ENCODE measurements at regions not wholly inside any gene's neighbourhood (a gene's known extent, or its start where the extent isn't known, plus 50 kb on each side); places are given as distances from the start of the nearest gene placed in this dataset.

DNA sequence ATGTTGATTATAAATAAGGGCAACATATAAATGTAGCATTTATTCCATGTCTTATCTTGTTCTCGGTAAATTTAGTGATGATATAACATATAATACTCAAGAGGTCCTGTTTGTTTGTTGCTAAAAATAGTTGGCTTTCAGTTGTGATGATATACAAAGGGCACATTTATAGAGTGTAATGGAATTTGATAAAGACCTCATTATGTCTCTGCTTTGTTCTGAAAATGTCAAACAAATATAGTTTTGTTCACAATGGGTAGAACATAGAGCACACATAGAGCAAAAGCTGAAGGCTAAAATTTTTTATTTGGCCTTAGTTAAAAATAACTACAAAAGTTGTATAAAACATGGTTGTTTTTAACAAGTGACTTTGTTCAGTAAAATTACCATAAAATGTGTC lies 477.1 kb upstream of the SMC2 start:
- Histone ChIP-seq H3K27ac (ENCODE audit: low read length) (no peak overlapping the region), H3K9me3 (ENCODE audit: control insufficient read depth, insufficient read depth, low read depth, low read length) (no peaks in the 10 kb centered on the region), H3K4me1 (ENCODE audit: control insufficient read depth, insufficient read depth, low read length) (no peaks in the 10 kb centered on the region), H3K27me3 (ENCODE audit: control insufficient read depth, insufficient read depth, low read length) (no peaks in the 10 kb centered on the region), H3K4me3 (ENCODE audit: low read depth in 2 of 2, low read length in 2 of 2) (no peak overlapping the region), H3K36me3 (ENCODE audit: control insufficient read depth, insufficient read depth, low read length) (no peaks in the 10 kb centered on the region)
- in situ Hi-C loops (cut with HindIII; ENCODE audit: low pct_unique_long_range_greater_than_20kb, low sequenced_read_pairs), result no loop called here
- no TSS peak for BruUV-seq (replicated peaks)
- intact Hi-C loops (cut with micrococcal nuclease; ENCODE audit: unreplicated experiment), result no loop called here
- DNase-seq (ENCODE audit: low read depth, low spot score) (no peak), ATAC-seq (no peak)
- POLR2A ChIA-PET, result no interaction called here
- TF ChIP-seq POLR2AphosphoS5 (IDR thresholded peaks at IDR 0.05; ENCODE audit: low read depth, low read length) (no peak), CTCF (IDR thresholded peaks at IDR 0.05) (no peak), REST (IDR thresholded peaks at IDR 0.05; ENCODE audit: insufficient read depth in 1 of 2, low read depth in 2 of 2, low read length in 1 of 2) (no peak), TCF7L2 (IDR thresholded peaks at IDR 0.05; ENCODE audit: low read depth, low read length) (no peak), SIN3A (IDR thresholded peaks at IDR 0.05; ENCODE audit: borderline replicate concordance, insufficient read depth, low read depth, low read length) (no peak)
- CTCF ChIA-PET, result no interaction called here

DNA sequence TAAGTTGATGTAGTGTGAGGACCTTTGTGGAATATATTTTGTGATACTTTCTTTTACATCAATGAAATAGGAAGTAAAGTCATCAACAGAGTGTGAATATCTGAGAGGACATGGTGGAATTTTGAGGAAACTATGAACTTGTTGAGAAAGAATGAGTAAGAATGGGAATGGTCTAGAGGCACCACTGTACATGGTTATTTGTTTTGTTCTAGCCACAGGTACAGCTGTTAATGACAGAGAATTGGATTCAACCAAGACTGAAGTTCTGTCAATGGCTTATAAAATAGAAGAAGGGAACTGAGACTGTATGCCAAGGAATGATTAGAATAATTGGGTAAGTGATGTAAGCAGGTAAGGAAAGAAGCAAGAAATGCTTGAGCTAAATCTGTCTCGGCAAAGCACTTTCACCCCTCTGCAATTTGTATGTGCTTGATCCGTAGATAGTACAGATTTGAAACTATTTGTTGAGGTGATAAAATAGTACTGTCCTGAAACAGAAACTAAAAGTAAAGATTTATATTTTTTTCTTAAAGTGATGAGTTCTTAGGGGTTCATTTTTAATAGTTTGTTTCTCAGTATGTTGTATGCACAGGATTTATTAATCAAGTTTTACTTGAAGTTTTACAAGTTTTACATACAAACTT lies 468.8 kb upstream of the SMC2 start:
- no peak overlapping the region for H3K4me3 ChIP-seq (ENCODE audit: low read depth in 2 of 2, low read length in 2 of 2)
- no peak for ATAC-seq
- intact Hi-C loops (cut with micrococcal nuclease; ENCODE audit: unreplicated experiment) (no loop called here), in situ Hi-C loops (cut with HindIII; ENCODE audit: low pct_unique_long_range_greater_than_20kb, low sequenced_read_pairs) (no loop called here)
- H3K27ac ChIP-seq (ENCODE audit: low read length), result no peak overlapping the region
- ChIA-PET POLR2A (no interaction called here), CTCF (no interaction called here)
- TF ChIP-seq SIN3A (IDR thresholded peaks at IDR 0.05; ENCODE audit: borderline replicate concordance, insufficient read depth, low read depth, low read length) (no peak), CTCF (IDR thresholded peaks at IDR 0.05) (no peak), REST (IDR thresholded peaks at IDR 0.05; ENCODE audit: insufficient read depth in 1 of 2, low read depth in 2 of 2, low read length in 1 of 2) (no peak), POLR2AphosphoS5 (IDR thresholded peaks at IDR 0.05; ENCODE audit: low read depth, low read length) (no peak), TCF7L2 (IDR thresholded peaks at IDR 0.05; ENCODE audit: low read depth, low read length) (no peak)
- DNase-seq (ENCODE audit: low read depth, low spot score), result no peak
- no peaks in the 10 kb centered on the region for H3K27me3 ChIP-seq (ENCODE audit: control insufficient read depth, insufficient read depth, low read length)
- no peaks in the 10 kb centered on the region for H3K36me3 ChIP-seq (ENCODE audit: control insufficient read depth, insufficient read depth, low read length)
- no TSS peak for BruUV-seq (replicated peaks)
- no peaks in the 10 kb centered on the region for H3K9me3 ChIP-seq (ENCODE audit: control insufficient read depth, insufficient read depth, low read depth, low read length)
- H3K4me1 ChIP-seq (ENCODE audit: control insufficient read depth, insufficient read depth, low read length), result no peaks in the 10 kb centered on the region
